Aorta (tissue), 5 donors: ENCODE measurements at regions not wholly inside any gene's neighbourhood (a gene's known extent, or its start where the extent isn't known, plus 50 kb on each side); places are given as distances from the start of the nearest gene placed in this dataset.

Experiments used
- ATAC-seq: fragments of 200-7000 bp; cut with Tn5 transposase; one replicate; pipeline ENCODE4 v1.9.1; 2022; ENCODE audit warnings: moderate library complexity; ENCODE audit not compliant: low FRiP score
- DNase-seq, 2 donors: peaks; one replicate each; pipeline ENCODE4 v3.0.0-alpha.2; 2020
- H3K27ac ChIP-seq, 2 donors: one replicate each; pipeline ENCODE4 v1.5.1; 2013; ENCODE audit warnings: low read length in 2 of 2, mild to moderate bottlenecking in 2 of 2, moderate library complexity in 2 of 2, control low read depth in 1 of 2, inconsistent platforms in 1 of 2, low read depth in 1 of 2
- H3K27me3 ChIP-seq, 2 donors: one replicate each; pipeline ENCODE4 v1.6.1; 2013; ENCODE audit warnings: control low read depth in 1 of 2, low read length in 1 of 2, mild to moderate bottlenecking in 1 of 2, moderate library complexity in 1 of 2; ENCODE audit not compliant: insufficient read depth in 2 of 2, control insufficient read depth in 1 of 2
- H3K36me3 ChIP-seq, 2 donors: one replicate each; pipeline ENCODE4 v1.6.1; 2013; ENCODE audit warnings: control low read depth in 1 of 2, low read length in 1 of 2, mild to moderate bottlenecking in 1 of 2; ENCODE audit not compliant: insufficient read depth in 2 of 2, control insufficient read depth in 1 of 2
- H3K4me1 ChIP-seq, 2 donors: one replicate each; pipeline ENCODE4 v1.6.1; 2013; ENCODE audit warnings: low read length in 2 of 2, control low read depth in 1 of 2, mild to moderate bottlenecking in 1 of 2, moderate library complexity in 1 of 2; ENCODE audit not compliant: insufficient read depth in 2 of 2, control insufficient read depth in 1 of 2
- H3K4me3 ChIP-seq, 2 donors: one replicate each; pipeline ENCODE4 v1.5.1; 2013; ENCODE audit warnings: low read length in 2 of 2, control low read depth in 1 of 2, mild to moderate bottlenecking in 1 of 2
- H3K9me3 ChIP-seq: one replicate; pipeline ENCODE4 v1.6.1; 2013; ENCODE audit warnings: mild to moderate bottlenecking, low read length; ENCODE audit not compliant: control insufficient read depth
- WGBS, 2 donors: extraction: QIAGEN DNeasy Blood & Tissue Kit; methylation state at CpG; one replicate each; pipeline ENCODE4 v1.1.7; 2013; 5-methylcytosine and 5-hydroxymethylcytosine counted together
- intact Hi-C, 2 donors: fragments of 100-400 bp; cut with DNase I; formaldehyde crosslinking; loops; one replicate each; pipeline versions ENCODE4 v1.14.2 to v1.15.0; 2022
- donor health status: healthy with polysubstance abuse.
- donor health status: Bipolar disorder and iron deficiency.
- donor health status: DM: no; HTN: no; CAD: no.
- donor health status: DM: no; HTN: no; CAD: no.
- donor health status: DM: yes; HTN: yes; CAD: no.

DNA sequence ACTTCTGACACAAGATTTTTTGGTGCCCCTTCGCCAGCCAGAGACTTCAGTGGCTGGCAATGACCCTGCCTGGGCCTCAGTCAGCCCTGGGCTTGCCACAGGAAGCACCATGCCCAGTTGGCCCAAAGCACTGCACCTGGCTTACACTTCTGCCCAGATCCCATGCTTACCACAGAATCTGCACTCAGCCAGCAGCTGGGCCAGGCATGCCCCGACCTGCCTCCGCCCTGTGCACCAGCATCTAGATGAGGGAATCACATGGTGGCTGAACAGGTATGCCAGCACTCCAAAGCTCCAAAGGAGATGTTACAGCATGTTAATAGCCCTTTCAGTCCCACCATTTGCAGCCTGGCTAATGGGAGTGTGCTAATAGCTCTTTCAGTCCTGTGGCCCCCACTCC is 690.9 kb downstream of the SLITRK6 start:
- ATAC-seq (peak; percentile 38), DNase-seq (no peak)
- 87 to 95% methylated on average over 3 of the region's 3 CpGs for WGBS, 2 donors
- Histone ChIP-seq H3K27ac (no peak overlapping the region), H3K4me3 (no peak overlapping the region), H3K27me3 (no peaks in the 10 kb centered on the region), H3K9me3 (no peaks in the 10 kb centered on the region), H3K4me1 (no peaks in the 10 kb centered on the region), H3K36me3 (no peaks in the 10 kb centered on the region)
- intact Hi-C loops, result no loop called here

DNA sequence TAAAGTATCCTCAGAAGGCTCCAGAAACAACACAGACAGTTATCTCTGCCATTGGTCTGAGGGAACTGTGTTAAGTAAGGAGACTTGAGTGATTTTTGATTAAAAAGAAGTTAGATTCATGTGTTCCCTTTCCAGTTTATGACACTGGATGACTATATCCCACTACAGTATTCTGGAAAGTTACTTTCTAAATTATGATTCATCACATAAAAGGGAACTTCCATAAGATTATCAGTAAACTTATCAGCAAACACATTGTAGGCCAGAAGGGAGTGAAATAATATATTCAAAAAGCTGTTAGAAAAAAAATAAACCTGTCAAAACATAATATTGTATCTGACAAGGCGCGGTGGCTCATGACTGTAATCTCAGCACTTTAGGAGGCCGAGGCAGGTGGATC is 700.0 kb downstream of the SLITRK6 start:
- Histone ChIP-seq H3K36me3 (no peaks in the 10 kb centered on the region), H3K27me3 (no peaks in the 10 kb centered on the region), H3K4me3 (no peak overlapping the region), H3K9me3 (no peaks in the 10 kb centered on the region), H3K27ac (no peak overlapping the region), H3K4me1 (no peaks in the 10 kb centered on the region)
- DNase-seq (no peak), ATAC-seq (no peak)
- 93 to 97% methylated on average over 3 of the region's 3 CpGs for WGBS, 2 donors
- intact Hi-C loops, result no loop called here

DNA sequence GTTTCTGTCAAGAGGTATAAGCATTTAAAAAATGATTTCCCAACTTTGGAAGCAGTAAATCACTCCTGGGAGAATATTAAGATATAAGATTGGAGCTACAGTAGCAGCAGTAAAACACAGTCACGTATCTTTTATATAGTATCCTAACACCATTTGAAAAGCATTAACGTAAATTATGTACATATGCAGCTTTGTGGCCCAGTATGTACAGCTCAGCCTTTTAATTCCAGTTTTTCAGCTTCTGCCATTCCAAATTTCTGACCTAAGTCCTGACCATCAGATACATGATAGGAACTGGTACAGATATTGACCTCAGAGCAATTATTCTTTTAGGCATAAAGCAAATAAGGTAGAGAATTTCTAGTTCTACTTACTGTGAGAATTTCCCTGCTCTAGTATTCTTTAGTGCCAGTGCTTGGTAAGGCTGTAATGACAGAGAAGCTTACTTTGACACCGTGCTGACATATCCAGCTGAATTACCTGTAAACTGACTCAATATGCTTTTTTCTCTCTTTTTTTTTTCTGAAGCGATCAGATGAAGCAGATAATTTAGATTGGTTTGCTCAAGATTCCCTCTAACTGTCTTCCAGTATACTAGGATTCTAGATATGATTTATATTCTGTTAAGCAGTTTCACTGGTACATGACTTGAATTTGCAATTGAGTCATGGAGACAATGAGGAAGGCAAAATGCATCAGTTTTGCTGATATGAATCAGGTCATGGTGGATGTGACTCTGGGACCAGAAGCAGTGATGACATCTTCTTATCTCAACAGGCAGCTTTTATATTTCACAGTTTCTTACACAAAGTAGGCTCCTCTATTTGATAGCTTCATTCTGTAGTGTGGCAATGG is 703.6 kb downstream of the SLITRK6 start:
- Histone ChIP-seq H3K9me3 (no peaks in the 10 kb centered on the region), H3K27ac (no peak overlapping the region), H3K4me1 (no peaks in the 10 kb centered on the region), H3K27me3 (no peaks in the 10 kb centered on the region), H3K36me3 (no peaks in the 10 kb centered on the region), H3K4me3 (no peak overlapping the region)
- no peak for DNase-seq
- intact Hi-C loops, result no loop called here
- no peak for ATAC-seq
- WGBS, 2 donors, result 65 to 78% methylated on average over 4 of the region's 4 CpGs

DNA sequence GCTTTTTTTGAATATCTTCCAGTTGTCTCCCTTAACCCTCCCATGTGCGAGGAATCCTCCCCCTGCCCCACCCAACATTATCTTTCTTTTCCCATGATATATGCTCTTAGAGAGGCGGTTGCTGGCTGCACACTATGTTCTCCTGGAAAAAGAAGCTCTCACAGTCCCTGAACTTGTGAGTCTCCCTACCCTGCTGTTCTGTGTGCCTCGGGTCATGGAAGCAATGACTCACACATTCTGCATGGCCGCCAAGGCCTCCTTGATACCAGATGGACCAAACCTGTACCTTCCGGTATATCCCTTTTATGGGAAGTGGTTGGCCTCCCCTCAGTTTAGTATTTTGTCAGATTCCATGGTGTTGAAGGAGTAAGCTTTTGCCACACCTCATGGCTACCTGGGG is 705.4 kb downstream of the SLITRK6 start:
- no peaks in the 10 kb centered on the region for H3K36me3 ChIP-seq
- ATAC-seq, result peak; percentile 19
- 85 to 93% methylated on average over 5 of the region's 5 CpGs for WGBS, 2 donors
- no peaks in the 10 kb centered on the region for H3K9me3 ChIP-seq
- H3K27ac ChIP-seq, result no peak overlapping the region
- no peaks in the 10 kb centered on the region for H3K27me3 ChIP-seq
- DNase-seq, result no peak
- no peaks in the 10 kb centered on the region for H3K4me1 ChIP-seq
- intact Hi-C loops, result no loop called here
- no peak overlapping the region for H3K4me3 ChIP-seq

DNA sequence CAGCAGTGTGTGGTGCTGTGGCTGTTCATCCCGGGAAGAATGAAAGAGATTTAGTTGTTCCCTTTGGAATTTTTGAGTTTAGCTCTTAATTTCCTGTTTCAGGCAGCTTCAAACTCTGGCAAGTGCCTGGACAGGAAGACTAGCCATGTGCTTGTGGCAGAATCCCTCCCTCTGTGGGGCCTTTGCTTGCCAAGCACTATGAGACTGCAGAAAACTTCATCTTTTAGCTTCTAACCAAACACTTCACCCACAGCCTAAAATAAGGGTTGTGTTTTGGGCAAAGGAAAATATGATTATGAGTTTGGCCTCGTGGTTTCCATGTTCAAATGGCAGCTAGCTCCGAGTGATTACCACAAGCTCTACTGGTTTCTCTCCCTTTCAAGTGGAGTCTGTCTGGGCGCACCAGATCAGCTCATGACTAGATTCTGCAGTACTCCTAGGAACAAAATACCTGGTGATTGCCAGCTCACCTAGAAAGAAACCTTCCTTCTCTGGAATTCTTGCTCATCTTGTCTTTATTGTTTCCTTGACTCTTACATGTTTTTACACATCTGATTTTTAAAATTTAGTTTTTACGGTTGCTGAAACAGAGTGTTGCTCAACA is 707.5 kb downstream of the SLITRK6 start:
- H3K27me3 ChIP-seq, result no peaks in the 10 kb centered on the region
- H3K4me3 ChIP-seq, result no peak overlapping the region
- no peak for DNase-seq
- H3K36me3 ChIP-seq, result no peaks in the 10 kb centered on the region
- intact Hi-C loops, result no loop called here
- no peak for ATAC-seq
- 72 to 84% methylated on average over 5 of the region's 5 CpGs for WGBS, 2 donors
- H3K9me3 ChIP-seq, result no peaks in the 10 kb centered on the region
- no peaks in the 10 kb centered on the region for H3K4me1 ChIP-seq
- H3K27ac ChIP-seq, result no peak overlapping the region

DNA sequence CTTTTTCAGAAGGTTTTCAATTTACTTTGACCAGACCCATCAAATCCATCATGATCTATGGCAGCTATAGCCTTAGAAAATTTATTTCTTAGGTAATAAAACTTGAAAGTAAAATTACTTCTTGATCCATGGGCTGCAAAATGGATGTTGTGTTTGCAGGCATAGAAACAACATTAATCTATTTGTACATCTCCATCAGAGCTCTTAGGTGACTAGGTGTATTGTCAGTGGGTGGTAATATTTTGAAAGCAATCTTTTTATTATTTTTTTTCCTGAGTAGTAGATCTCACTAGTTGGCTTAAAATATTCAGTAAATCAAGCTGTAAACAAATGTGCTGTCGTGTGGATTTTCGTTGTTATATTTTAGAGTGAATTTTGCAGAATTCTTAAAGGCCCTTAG is 710.0 kb downstream of the SLITRK6 start:
- intact Hi-C loops, result no loop called here
- Histone ChIP-seq H3K36me3 (no peaks in the 10 kb centered on the region), H3K9me3 (no peaks in the 10 kb centered on the region), H3K4me3 (no peak overlapping the region), H3K27ac (no peak overlapping the region), H3K4me1 (no peaks in the 10 kb centered on the region), H3K27me3 (no peaks in the 10 kb centered on the region)
- WGBS, 2 donors, result 92 to 93% methylated on average over 2 of the region's 2 CpGs
- ATAC-seq (no peak), DNase-seq (no peak)

DNA sequence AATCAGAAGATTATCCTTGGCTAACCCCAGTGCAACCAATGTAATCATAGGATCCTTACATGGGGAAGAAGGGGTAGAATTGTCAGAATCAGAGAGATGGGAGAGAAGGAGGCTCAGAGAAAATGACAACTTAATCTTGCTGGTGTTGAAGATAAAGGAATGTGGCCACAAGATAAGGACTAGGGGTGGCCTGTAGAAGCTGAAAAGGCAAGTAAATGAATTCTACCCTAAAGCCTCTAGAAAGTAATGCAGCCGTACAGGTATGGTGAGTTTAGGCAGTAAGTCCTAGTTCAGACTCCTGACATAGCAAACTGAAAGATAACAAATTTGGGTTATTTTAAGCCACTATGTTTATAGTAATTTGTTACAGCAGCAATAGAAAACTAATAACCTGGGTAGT is 718.5 kb downstream of the SLITRK6 start:
- Histone ChIP-seq H3K27ac (no peak overlapping the region), H3K9me3 (no peaks in the 10 kb centered on the region), H3K27me3 (no peaks in the 10 kb centered on the region), H3K36me3 (no peaks in the 10 kb centered on the region), H3K4me3 (no peak overlapping the region), H3K4me1 (no peaks in the 10 kb centered on the region)
- DNase-seq, result no peak
- 68 to 69% methylated on average over 1 of the region's 1 CpG for WGBS, 2 donors
- intact Hi-C loops, result no loop called here
- ATAC-seq, result no peak

DNA sequence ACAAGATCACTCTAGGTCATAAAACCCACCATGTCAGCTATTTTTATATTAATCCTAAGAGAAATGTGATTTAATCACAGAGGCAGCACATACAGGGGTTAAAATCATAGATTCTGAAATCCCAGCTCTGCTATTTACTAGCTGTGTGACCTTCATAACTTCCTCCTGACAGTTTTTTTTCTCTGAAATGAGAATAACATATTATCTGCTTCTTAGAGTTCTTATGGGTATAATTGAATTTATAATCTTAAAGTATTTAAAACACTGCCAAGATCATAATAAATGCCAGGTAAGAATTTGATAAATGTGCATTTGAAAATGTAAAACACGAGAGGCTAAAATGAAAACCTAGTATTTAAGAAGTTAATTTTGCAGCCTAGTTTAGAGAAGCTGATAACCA is 722.9 kb downstream of the SLITRK6 start:
- ATAC-seq (no peak), DNase-seq (no peak)
- Histone ChIP-seq H3K27ac (no peak overlapping the region), H3K27me3 (no peaks in the 10 kb centered on the region), H3K36me3 (no peaks in the 10 kb centered on the region), H3K4me1 (no peaks in the 10 kb centered on the region), H3K9me3 (no peaks in the 10 kb centered on the region), H3K4me3 (no peak overlapping the region)
- intact Hi-C loops, result no loop called here
- WGBS, 2 donors, result 39 to 40% methylated on average over 1 of the region's 1 CpG
